SK-N-SH (cell line): ENCODE measurements at regions not wholly inside any gene's neighbourhood (a gene's known extent, or its start where the extent isn't known, plus 50 kb on each side); places are given as distances from the start of the nearest gene placed in this dataset.

Experiments
- EP300 ChIP-seq, 2 experiments: IDR thresholded peaks; 2 replicates each; pipeline versions ENCODE4 v1.4.0 to v1.6.1; 2012; ENCODE audit warnings: borderline replicate concordance in 1 of 2, low read depth in 1 of 2, low read length in 1 of 2
- FOXM1 ChIP-seq: IDR thresholded peaks from 2 replicates; pipeline ENCODE4 v1.4.0; 2012; ENCODE audit warnings: low read depth, mild to moderate bottlenecking
- MXI1 ChIP-seq: IDR thresholded peaks from 2 replicates; pipeline ENCODE4 v1.6.1; 2012; ENCODE audit warnings: mild to moderate bottlenecking, low read depth, low read length, improper control_type of control experiment
- POLR2AphosphoS5 ChIP-seq: IDR thresholded peaks from 2 replicates; pipeline ENCODE4 v1.6.1; 2012; ENCODE audit warnings: low read depth, low read length
- SIN3A ChIP-seq: IDR thresholded peaks from 2 replicates; pipeline ENCODE4 v1.6.1; 2012; ENCODE audit warnings: low read depth, mild to moderate bottlenecking, low read length, moderate library complexity, borderline replicate concordance
- TF ChIP-seq, protein P1 (sequence below): fragments of 200-600 bp; sonication (generic); IDR thresholded peaks from 2 replicates; pipeline ENCODE4 v1.6.1; 2017; ENCODE audit warnings: antibody characterized with exemption, mild to moderate bottlenecking, moderate library complexity
- TF ChIP-seq, protein P2 (sequence below): IDR thresholded peaks from 2 replicates; pipeline ENCODE4 v1.4.0; 2012; ENCODE audit warnings: low read depth

DNA sequence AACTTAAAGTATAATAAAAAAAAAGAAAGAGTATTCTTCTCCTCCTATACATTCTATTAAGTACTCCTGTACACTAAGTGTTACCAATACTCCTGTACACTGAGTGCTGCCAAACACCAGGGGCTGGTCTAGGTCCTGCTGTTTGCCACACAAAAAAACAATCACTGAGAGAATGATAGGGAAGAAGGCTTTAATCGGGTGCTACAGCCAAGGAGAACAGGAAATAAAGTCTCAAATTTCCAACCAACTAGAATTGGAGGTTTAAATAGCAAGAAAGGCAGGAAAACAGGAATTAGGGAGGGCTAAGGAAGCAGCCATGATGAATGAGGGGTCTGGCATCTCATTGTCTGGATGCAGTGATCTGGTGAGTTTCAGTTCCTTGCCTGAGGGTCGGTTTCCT is 239.8 kb downstream of the ZNF674 start:
- TF ChIP-seq EP300 (IDR thresholded peaks at IDR 0.05; ENCODE audit: borderline replicate concordance in 1 of 2, low read depth in 1 of 2, low read length in 1 of 2) (no peak), POLR2AphosphoS5 (no peak), MXI1 (no peak), SIN3A (no peak), FOXM1 (no peak)
- TF ChIP-seq, protein P1, sequence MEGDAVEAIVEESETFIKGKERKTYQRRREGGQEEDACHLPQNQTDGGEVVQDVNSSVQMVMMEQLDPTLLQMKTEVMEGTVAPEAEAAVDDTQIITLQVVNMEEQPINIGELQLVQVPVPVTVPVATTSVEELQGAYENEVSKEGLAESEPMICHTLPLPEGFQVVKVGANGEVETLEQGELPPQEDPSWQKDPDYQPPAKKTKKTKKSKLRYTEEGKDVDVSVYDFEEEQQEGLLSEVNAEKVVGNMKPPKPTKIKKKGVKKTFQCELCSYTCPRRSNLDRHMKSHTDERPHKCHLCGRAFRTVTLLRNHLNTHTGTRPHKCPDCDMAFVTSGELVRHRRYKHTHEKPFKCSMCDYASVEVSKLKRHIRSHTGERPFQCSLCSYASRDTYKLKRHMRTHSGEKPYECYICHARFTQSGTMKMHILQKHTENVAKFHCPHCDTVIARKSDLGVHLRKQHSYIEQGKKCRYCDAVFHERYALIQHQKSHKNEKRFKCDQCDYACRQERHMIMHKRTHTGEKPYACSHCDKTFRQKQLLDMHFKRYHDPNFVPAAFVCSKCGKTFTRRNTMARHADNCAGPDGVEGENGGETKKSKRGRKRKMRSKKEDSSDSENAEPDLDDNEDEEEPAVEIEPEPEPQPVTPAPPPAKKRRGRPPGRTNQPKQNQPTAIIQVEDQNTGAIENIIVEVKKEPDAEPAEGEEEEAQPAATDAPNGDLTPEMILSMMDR = no peak
- TF ChIP-seq, protein P2, sequence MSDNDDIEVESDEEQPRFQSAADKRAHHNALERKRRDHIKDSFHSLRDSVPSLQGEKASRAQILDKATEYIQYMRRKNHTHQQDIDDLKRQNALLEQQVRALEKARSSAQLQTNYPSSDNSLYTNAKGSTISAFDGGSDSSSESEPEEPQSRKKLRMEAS = no peak
